HG03460 (cell line): ENCODE measurements at regions not wholly inside any gene's neighbourhood (a gene's known extent, or its start where the extent isn't known, plus 50 kb on each side); places are given as distances from the start of the nearest gene placed in this dataset.

Experiments used
- ATAC-seq: cut with Tn5 transposase; IDR thresholded peaks from one replicate; pipeline ENCODE4 v1.9.1; 2021; ENCODE audit not compliant: unreplicated experiment

- ATAC-seq = no peak
Measured at GRCh38 chr6:166014966-166015365, 152.7 kb downstream of the TBXT start.

GRCh38 chr6:166010136-166010960, 157.3 kb downstream of the TBXT start:
- no peak for ATAC-seq

- no peak for ATAC-seq
Measured at GRCh38 chr6:166009385-166010031, 158.1 kb downstream of the TBXT start.

GRCh38 chr6:166008441-166009369, 158.9 kb downstream of the TBXT start:
- ATAC-seq = no peak

GRCh38 chr6:166007349-166008263, 160.0 kb downstream of the TBXT start:
- no peak for ATAC-seq

GRCh38 chr6:166006900-166007301, 160.8 kb downstream of the TBXT start:
- no peak for ATAC-seq

GRCh38 chr6:166005944-166006899, 161.4 kb downstream of the TBXT start:
- ATAC-seq = no peak

GRCh38 chr6:166005401-166005943, 162.2 kb downstream of the TBXT start:
- ATAC-seq = no peak

GRCh38 chr6:166004876-166005275, 162.8 kb downstream of the TBXT start:
- ATAC-seq = no peak

GRCh38 chr6:166004471-166004870, 163.2 kb downstream of the TBXT start:
- no peak for ATAC-seq

- no peak for ATAC-seq
Measured at GRCh38 chr6:166003569-166003968, 164.1 kb downstream of the TBXT start.

GRCh38 chr6:166001359-166001758, 166.3 kb downstream of the TBXT start:
- ATAC-seq = no peak

- ATAC-seq = no peak
Measured at GRCh38 chr6:165999279-165999678, 168.4 kb downstream of the TBXT start.

GRCh38 chr6:165998072-165998471, 169.6 kb downstream of the TBXT start:
- ATAC-seq = no peak

GRCh38 chr6:165991341-165991740, 176.3 kb downstream of the TBXT start:
- ATAC-seq = no peak

- ATAC-seq = no peak
Measured at GRCh38 chr6:165990216-165990615, 177.4 kb downstream of the TBXT start.

- no peak for ATAC-seq
Measured at GRCh38 chr6:165988757-165989456, 178.7 kb downstream of the TBXT start.

- no peak for ATAC-seq
Measured at GRCh38 chr6:165988302-165988756, 179.3 kb downstream of the TBXT start.
